ENCODE measurements at regions not wholly inside any gene's neighbourhood (a gene's known extent, or its start where the extent isn't known, plus 50 kb on each side); places are given as distances from the start of the nearest gene placed in this dataset.
"Not testable (repeated sequence)": the region's sequence is repeated elsewhere in the genome, so short reads cannot be mapped to it uniquely, and the experiment has no call there.

DNA sequence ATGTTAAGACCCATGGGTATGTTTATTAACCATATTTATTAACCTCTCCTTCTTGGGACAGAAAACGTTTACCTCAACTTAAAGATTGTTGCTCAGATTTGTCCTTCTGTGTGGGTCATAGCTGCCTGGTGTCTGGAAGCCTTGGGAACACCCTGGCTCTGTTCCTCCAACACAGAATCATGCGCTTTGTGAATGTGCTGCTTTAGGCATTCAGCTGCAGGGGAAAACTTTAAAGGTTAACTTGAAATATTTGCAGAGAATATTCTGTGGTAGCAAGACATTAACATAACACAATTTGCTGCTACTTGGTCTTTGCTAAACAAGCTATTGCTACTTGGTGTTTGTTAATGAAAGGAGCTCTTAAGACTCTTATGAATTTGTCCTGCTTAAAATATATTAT lies 50.5 kb upstream of the THOC3 start:
- DNase-seq (ENCODE audit: low read depth); in situ Hi-C loops (cut with HindIII; ENCODE audit: low pct_unique_long_range_greater_than_20kb, low sequenced_read_pairs): not testable (repeated sequence)

DNA sequence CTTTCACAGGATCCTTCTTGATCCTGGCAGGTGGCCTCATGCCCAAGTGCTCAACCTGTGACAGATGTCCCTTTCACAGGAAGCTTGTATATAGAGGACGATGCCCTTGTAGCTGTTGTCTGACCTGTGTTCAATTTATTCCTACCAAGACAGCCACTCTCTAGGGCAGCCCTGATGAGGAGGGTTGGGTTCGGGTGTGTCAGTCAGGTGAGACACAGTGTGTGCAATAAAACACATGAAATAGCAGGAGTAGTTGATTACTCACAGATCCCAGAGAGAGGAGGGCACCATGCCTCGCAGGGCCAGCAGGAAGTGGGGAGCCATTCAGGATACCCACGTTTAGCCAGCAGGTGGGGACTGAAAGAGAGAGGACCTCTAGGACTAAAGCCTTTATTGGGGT lies 52.7 kb upstream of the THOC3 start:
- DNase-seq (ENCODE audit: low read depth); in situ Hi-C loops (cut with HindIII; ENCODE audit: low pct_unique_long_range_greater_than_20kb, low sequenced_read_pairs): not testable (repeated sequence)

- DNase-seq (ENCODE audit: low read depth); in situ Hi-C loops (cut with HindIII; ENCODE audit: low pct_unique_long_range_greater_than_20kb, low sequenced_read_pairs): not testable (repeated sequence)
Measured at GRCh38 chr5:176023535-176023934, 55.4 kb upstream of the THOC3 start.

DNA sequence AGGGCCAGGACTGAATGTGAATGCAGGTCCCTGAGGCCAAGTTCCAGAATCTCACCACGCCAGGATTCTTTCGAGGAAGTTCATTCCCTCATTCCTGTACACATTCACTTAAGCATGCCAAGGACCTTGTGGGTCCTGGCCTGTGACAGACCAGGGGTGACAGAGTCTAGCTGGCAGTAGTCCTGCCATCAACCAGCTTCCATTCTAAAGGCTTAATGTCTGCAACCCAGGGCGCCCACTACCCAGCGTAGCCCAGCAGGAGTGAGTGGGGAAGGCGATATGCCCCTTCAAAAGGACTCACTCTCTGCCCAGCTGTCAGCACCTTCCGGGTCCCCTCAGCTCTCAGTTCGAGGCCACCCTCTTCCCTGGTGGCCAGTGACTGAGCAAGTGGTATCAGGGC lies 61.3 kb upstream of the THOC3 start:
- DNase-seq (ENCODE audit: low read depth); in situ Hi-C loops (cut with HindIII; ENCODE audit: low pct_unique_long_range_greater_than_20kb, low sequenced_read_pairs): not testable (repeated sequence)

- DNase-seq (ENCODE audit: low read depth); in situ Hi-C loops (cut with HindIII; ENCODE audit: low pct_unique_long_range_greater_than_20kb, low sequenced_read_pairs): not testable (repeated sequence)
Measured at GRCh38 chr5:176030361-176031117, 62.4 kb upstream of the THOC3 start.

GRCh38 chr5:176031118-176031510 lies 63.0 kb upstream of the THOC3 start:
- in situ Hi-C loops (cut with HindIII; ENCODE audit: low pct_unique_long_range_greater_than_20kb, low sequenced_read_pairs); DNase-seq (ENCODE audit: low read depth): not testable (repeated sequence)

DNA sequence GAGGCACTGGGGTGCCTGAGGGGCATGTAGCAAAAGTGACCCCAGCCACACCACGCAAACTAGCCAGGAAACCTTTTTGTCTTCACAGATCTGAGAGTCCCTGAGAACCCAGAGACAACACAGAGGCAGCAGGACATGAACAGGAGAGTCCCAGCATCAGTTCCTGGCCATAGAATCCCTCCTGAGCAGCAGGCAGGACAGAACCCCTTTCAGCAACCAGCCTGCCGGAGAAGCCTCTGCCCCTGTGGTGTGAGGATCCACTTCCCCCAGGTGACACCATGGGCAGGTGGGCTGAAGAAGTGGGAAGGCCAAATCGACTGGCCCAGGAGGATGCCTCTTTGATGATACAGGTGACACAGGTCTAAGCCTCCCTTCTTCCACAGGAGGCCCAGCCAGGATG lies 65.1 kb upstream of the THOC3 start:
- in situ Hi-C loops (cut with HindIII; ENCODE audit: low pct_unique_long_range_greater_than_20kb, low sequenced_read_pairs); DNase-seq (ENCODE audit: low read depth): not testable (repeated sequence)

DNA sequence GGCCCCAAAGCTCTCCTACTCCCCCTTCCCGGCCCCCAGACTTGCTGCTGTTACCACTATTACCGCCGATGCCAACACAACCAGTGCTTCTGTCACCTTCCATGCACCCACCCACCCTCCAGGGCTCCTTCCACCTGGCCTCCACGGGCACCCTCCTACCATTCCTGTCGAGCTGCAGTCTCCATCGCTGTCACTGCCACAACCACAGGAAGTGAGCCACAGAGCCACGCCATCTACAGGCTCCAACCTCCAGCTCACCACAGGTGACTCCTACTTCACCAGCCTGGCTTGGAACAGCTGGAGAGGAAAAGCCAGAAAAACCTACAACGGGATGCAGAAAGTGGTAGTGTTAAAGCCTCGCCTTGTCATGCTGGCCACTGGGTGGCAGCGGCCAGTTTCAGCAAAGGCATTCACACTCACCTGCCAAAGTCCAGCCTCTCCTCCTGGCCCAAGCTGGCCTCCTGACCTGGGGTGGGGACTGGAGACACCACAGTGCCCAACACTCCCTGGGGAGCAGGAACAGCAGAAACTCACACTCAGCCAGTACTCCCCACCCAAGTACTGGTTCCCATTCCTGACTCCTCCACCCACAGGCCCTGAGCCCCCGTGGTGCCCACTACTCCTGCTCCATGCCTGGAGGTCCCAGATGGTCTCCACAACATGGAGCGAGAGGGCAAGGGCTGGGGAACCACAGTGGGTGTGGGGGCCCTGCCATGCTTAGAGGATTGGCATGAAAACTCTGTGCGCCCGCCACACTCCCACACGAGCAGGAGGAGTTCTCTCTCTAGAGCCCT lies 66.5 kb upstream of the THOC3 start:
- in situ Hi-C loops (cut with HindIII; ENCODE audit: low pct_unique_long_range_greater_than_20kb, low sequenced_read_pairs); DNase-seq (ENCODE audit: low read depth): not testable (repeated sequence)

DNA sequence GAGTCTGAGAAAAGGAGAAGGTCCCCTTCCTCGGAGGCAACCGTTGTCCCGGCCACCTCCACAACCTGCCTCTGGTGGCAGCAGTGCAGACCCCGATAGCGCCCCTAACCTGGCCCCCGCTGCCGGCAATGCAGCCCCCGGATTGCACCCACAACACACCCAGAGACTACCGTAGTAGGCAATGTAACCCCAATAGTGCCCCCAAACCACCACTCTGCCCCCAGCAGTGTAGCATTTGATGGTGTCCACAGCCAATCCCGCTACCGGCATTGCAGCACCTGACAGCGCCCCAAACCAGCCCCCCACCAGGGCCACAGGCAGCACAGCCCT lies 67.1 kb upstream of the THOC3 start:
- in situ Hi-C loops (cut with HindIII; ENCODE audit: low pct_unique_long_range_greater_than_20kb, low sequenced_read_pairs); DNase-seq (ENCODE audit: low read depth): not testable (repeated sequence)

GRCh38 chr5:176035816-176036308 lies 67.7 kb upstream of the THOC3 start:
- in situ Hi-C loops (cut with HindIII; ENCODE audit: low pct_unique_long_range_greater_than_20kb, low sequenced_read_pairs); DNase-seq (ENCODE audit: low read depth): not testable (repeated sequence)

- in situ Hi-C loops (cut with HindIII; ENCODE audit: low pct_unique_long_range_greater_than_20kb, low sequenced_read_pairs); DNase-seq (ENCODE audit: low read depth): not testable (repeated sequence)
Measured at GRCh38 chr5:176036391-176036790, 68.3 kb upstream of the THOC3 start.

DNA sequence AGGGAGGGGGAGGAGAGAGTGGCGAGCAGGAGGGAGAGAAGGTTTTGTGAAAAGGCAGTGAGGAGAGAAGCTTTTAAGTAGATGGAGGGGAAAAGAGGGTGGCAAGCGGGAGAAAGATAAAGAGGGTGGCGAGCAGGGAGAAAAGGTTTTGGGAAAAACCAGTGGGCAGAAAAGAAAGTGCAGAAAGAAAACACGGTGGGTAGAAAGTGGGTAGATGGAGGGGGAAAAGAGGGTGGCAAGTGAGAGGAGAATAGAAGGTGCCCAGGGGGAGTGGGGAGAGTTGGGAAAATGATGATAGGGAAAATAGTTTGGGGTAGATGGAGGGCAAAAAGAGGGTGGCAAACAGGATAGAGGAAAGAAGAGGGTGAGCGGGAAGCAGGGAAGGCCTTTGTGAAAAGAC lies 69.1 kb upstream of the THOC3 start:
- DNase-seq (ENCODE audit: low read depth); in situ Hi-C loops (cut with HindIII; ENCODE audit: low pct_unique_long_range_greater_than_20kb, low sequenced_read_pairs): not testable (repeated sequence)

- DNase-seq (ENCODE audit: low read depth); in situ Hi-C loops (cut with HindIII; ENCODE audit: low pct_unique_long_range_greater_than_20kb, low sequenced_read_pairs): not testable (repeated sequence)
Measured at GRCh38 chr5:176040105-176040801, 72.1 kb upstream of the THOC3 start.

- DNase-seq (ENCODE audit: low read depth); in situ Hi-C loops (cut with HindIII; ENCODE audit: low pct_unique_long_range_greater_than_20kb, low sequenced_read_pairs): not testable (repeated sequence)
Measured at GRCh38 chr5:176041248-176041994, 73.3 kb upstream of the THOC3 start.

DNA sequence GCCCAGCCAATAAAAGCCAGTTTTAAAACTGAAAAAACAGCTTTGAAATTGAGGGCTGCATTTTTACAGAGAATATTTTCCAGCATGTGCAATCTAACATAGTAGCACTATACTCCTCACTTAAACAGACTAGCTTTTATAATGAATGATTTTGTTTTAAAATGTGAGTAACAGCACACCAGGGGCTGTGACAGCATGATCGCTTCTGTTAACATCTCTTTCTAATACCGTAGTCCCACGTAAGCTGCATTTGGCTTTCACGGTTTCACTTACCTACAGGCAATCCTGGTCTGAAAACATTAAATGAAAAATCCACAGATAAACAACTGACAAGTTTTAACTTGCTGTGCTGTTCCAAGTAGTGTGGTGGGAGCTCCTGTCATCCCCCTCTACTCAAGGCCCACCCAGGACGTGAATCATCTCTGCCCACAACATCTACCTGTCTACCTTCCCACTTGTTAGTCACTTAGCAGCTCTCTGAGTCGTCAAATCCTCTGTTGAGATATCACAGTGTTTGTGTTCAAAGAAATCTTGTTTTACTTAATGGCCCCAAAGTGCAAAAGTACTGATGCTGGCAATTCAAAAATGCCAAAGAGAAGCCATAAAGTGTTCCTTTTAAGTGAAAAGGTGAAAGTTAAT lies 74.0 kb upstream of the THOC3 start:
- DNase-seq (ENCODE audit: low read depth); in situ Hi-C loops (cut with HindIII; ENCODE audit: low pct_unique_long_range_greater_than_20kb, low sequenced_read_pairs): not testable (repeated sequence)

DNA sequence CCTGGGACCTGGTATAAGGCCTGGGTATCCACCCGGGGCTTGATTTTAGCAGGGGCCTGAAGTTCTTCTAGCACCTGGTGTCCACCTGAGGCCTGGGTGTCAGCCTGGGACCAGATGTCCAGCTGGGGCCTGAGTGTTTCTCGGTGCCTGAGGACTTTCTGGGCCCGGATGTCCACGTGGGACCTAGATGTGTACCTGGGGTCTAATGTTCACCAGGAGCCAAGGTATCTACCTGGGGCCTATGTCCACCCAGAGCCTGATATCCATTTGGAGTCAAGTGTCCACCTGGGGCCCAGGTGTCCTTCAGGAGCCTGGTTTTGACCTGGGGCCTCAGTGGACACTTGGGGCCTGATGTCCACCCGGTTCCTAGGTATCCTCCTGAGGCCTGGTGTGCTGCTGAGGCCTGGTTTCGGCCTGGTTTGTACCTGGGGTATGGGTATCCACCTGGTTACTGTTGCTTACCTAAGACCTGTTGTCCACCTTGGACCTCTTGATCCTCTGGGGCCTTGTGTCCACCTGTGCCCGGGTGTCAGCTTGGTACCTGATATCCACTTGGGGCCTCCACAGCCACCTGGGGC lies 75.2 kb upstream of the THOC3 start:
- DNase-seq (ENCODE audit: low read depth); in situ Hi-C loops (cut with HindIII; ENCODE audit: low pct_unique_long_range_greater_than_20kb, low sequenced_read_pairs): not testable (repeated sequence)

DNA sequence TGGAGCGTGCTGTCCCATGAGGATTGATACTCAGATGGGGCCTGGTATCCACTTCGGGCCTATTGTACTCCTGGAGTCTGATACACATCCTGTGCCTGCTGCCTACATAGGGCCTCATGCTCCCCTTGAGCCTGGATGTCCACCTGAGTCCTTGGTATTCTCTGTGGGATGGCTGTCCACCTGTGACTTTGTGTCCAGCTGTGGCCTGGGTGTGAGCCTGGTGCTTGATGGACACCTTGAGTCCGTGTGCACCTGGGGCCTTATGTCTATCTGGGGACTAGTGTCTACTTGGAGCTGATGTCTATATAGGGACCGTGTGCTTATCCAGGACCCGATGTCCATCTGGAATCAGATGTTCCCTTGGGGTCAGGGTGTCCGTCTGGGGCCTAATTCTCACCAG lies 75.9 kb upstream of the THOC3 start:
- DNase-seq (ENCODE audit: low read depth); in situ Hi-C loops (cut with HindIII; ENCODE audit: low pct_unique_long_range_greater_than_20kb, low sequenced_read_pairs): not testable (repeated sequence)
